HCT116 (cell line): ENCODE measurements at regions not wholly inside any gene's neighbourhood (a gene's known extent, or its start where the extent isn't known, plus 50 kb on each side); places are given as distances from the start of the nearest gene placed in this dataset.

Source experiments
- ATAC-seq: fragments of 200-7000 bp; cut with Tn5 transposase; 2 replicates; pipeline ENCODE4 v1.9.1; 2020; ENCODE audit warnings: mild to moderate bottlenecking, moderate library complexity
- BruUV-seq: library from RNA; stranded (reverse); fragments of 400-500 nt; replicated peaks from 2 replicates; lab custom pipeline; 2021; lab: Mats Ljungman, UMichigan
- CTCF ChIA-PET: fragments of 300-600 bp; sonication (Branson Sonifier 250); formaldehyde crosslinking; loops from one replicate; lab custom pipeline; 2021; ENCODE audit warnings: antibody characterized with exemption; lab: Charles Lee
- POLR2A ChIA-PET: fragments of 300-600, 350-600 bp; sonication (Branson Sonifier 250); formaldehyde crosslinking; loops from one replicate; lab custom pipeline; 2021; ENCODE audit warnings: antibody characterized with exemption; lab: Charles Lee
- RAD21 ChIA-PET, 2 experiments: fragments of 300-600 bp; sonication (Branson Sonifier 250); formaldehyde crosslinking; loops; one replicate each; lab custom pipeline; 2023; ENCODE audit warnings: low total read pairs in 2 of 2; ENCODE audit not compliant: uncharacterized antibody in 2 of 2, unreplicated experiment in 2 of 2, low non-redundant PET in 1 of 2; lab: Charles Lee
- DNase-seq: peaks from one replicate; pipeline ENCODE4 v3.0.0-alpha.2; 2010; ENCODE audit warnings: low read depth, low spot score
- H2AFZ ChIP-seq: fragments of 200-600 bp; shearing (Covaris generic), sonication (generic); 2 replicates; pipeline ENCODE4 v1.6.1; 2017; ENCODE audit warnings: low read depth, mixed run types, mixed read lengths, antibody characterized with exemption, low read length; ENCODE audit not compliant: poor library complexity, severe bottlenecking
- H3K27ac ChIP-seq: 2 replicates; pipeline ENCODE4 v1.5.1; 2012; ENCODE audit warnings: low read depth, low read length
- H3K27me3 ChIP-seq: fragments of 200-600 bp; sonication (generic); 2 replicates; pipeline ENCODE4 v1.6.1; 2016; ENCODE audit warnings: mixed run types, low read length, mixed read lengths; ENCODE audit not compliant: insufficient read depth
- H3K36me3 ChIP-seq, 2 experiments: fragments of 200-500 bp in 1 of 2; fragments of 200-600 bp in 1 of 2; sonication (Bioruptor generic) in 1 of 2; sonication (generic) in 1 of 2; 2 replicates each; pipeline versions ENCODE4 v1.5.1 to v1.6.1; 2014 to 2016; ENCODE audit warnings: low read length in 2 of 2, inconsistent platforms in 1 of 2, mixed read lengths in 1 of 2, mixed run types in 1 of 2; ENCODE audit not compliant: insufficient read depth in 2 of 2, control insufficient read depth in 1 of 2
- H3K4me1 ChIP-seq, 2 experiments: fragments of 200-600 bp in 1 of 2; sonication (generic) in 1 of 2; 2 replicates each; pipeline versions ENCODE4 v1.5.1 to v1.6.1; 2012 to 2017; ENCODE audit warnings: low read length in 2 of 2, inconsistent platforms in 1 of 2, mild to moderate bottlenecking in 1 of 2, mixed read lengths in 1 of 2, mixed run types in 1 of 2, moderate library complexity in 1 of 2; ENCODE audit not compliant: insufficient read depth in 2 of 2, control insufficient read depth in 1 of 2
- H3K4me2 ChIP-seq: fragments of 200-600 bp; sonication (generic); 2 replicates; pipeline ENCODE4 v1.6.1; 2017; ENCODE audit warnings: mixed run types, low read length, mixed read lengths
- H3K4me3 ChIP-seq, 2 experiments: fragments of 200-600 bp in 1 of 2; sonication (generic) in 1 of 2; replicated peaks in 1 of 2; 2 replicates each; pipeline ENCODE4 v1.5.1; 2011 to 2016; ENCODE audit warnings: low read length in 2 of 2, control low read depth in 1 of 2, low read depth in 1 of 2, mild to moderate bottlenecking in 1 of 2, mixed read lengths in 1 of 2, mixed run types in 1 of 2
- H3K79me2 ChIP-seq: fragments of 200-600 bp; sonication (generic); 2 replicates; pipeline ENCODE4 v1.6.1; 2017; ENCODE audit warnings: mild to moderate bottlenecking, mixed run types, low read length, moderate library complexity, mixed read lengths; ENCODE audit not compliant: insufficient read depth
- H3K9ac ChIP-seq: fragments of 200-600 bp; sonication (generic); 2 replicates; pipeline ENCODE4 v1.6.1; 2016; ENCODE audit warnings: low read length, mixed read lengths
- H3K9me2 ChIP-seq: fragments of 200-600 bp; sonication (generic), shearing (Covaris generic); 2 replicates; pipeline ENCODE4 v1.6.1; 2017; ENCODE audit warnings: mixed run types, mild to moderate bottlenecking, moderate library complexity; ENCODE audit not compliant: insufficient read depth
- H3K9me3 ChIP-seq, 2 experiments: fragments of 200-500 bp in 1 of 2; fragments of 200-600 bp in 1 of 2; sonication (Bioruptor generic) in 1 of 2; sonication (generic) in 1 of 2; 2 replicates each; pipeline ENCODE4 v1.6.1; 2014 to 2017; ENCODE audit warnings: low read length in 2 of 2, mixed read lengths in 2 of 2, inconsistent platforms in 1 of 2, low read depth in 1 of 2, mild to moderate bottlenecking in 1 of 2, mixed run types in 1 of 2, moderate library complexity in 1 of 2; ENCODE audit not compliant: control insufficient read depth in 1 of 2, insufficient read depth in 1 of 2
- H4K20me1 ChIP-seq: fragments of 200-600 bp; sonication (generic), shearing (Covaris generic); 2 replicates; pipeline ENCODE4 v1.6.1; 2017; ENCODE audit warnings: mixed run types, mild to moderate bottlenecking, moderate library complexity; ENCODE audit not compliant: insufficient read depth
- ATF3 ChIP-seq: IDR thresholded peaks from 2 replicates; pipeline ENCODE4 v1.6.1; 2012
- CEBPB ChIP-seq: IDR thresholded peaks from 2 replicates; pipeline ENCODE4 v1.6.1; 2012; ENCODE audit warnings: low read depth
- CTCF ChIP-seq, 3 experiments: fragments of 200-600 bp in 1 of 3; sonication (generic) in 1 of 3; IDR thresholded peaks in 2 of 3; conservative IDR thresholded peaks in 1 of 3; 2 replicates each; pipeline ENCODE4 v1.5.1; 2012 to 2017; ENCODE audit warnings: low read depth in 2 of 3, low read length in 2 of 3, antibody characterized with exemption in 1 of 3, borderline replicate concordance in 1 of 3, control low read depth in 1 of 3, mild to moderate bottlenecking in 1 of 3, mixed read lengths in 1 of 3, mixed run types in 1 of 3, moderate library complexity in 1 of 3; ENCODE audit not compliant: insufficient read depth in 1 of 3
- EGR1 ChIP-seq: IDR thresholded peaks from 2 replicates; pipeline ENCODE4 v1.6.1; 2012; ENCODE audit warnings: low read depth
- EZH2 ChIP-seq: fragments of 200-600 bp; sonication (generic); IDR thresholded peaks from 2 replicates; pipeline ENCODE4 v1.6.1; 2017; ENCODE audit warnings: antibody characterized with exemption, mixed run types
- FOSL1 ChIP-seq: IDR thresholded peaks from 2 replicates; pipeline ENCODE4 v1.6.1; 2012; ENCODE audit warnings: low read depth
- JUND ChIP-seq: IDR thresholded peaks from 2 replicates; pipeline ENCODE4 v1.6.1; 2012
- MAX ChIP-seq: IDR thresholded peaks from 2 replicates; pipeline ENCODE4 v1.6.1; 2012
- POLR2A ChIP-seq: IDR thresholded peaks from 2 replicates; pipeline ENCODE4 v1.7.0; 2011; ENCODE audit warnings: borderline replicate concordance; ENCODE audit not compliant: insufficient read depth, insufficient read length; ENCODE audit errors: extremely low read depth
- POLR2AphosphoS5 ChIP-seq: IDR thresholded peaks from 2 replicates; pipeline ENCODE4 v1.6.1; 2011; ENCODE audit warnings: mild to moderate bottlenecking, low read depth, low read length, moderate library complexity
- RAD21 ChIP-seq: IDR thresholded peaks from 2 replicates; pipeline ENCODE4 v1.6.1; 2012; ENCODE audit warnings: low read depth, mild to moderate bottlenecking
- SIN3A ChIP-seq: IDR thresholded peaks from 2 replicates; pipeline ENCODE4 v1.6.1; 2012; ENCODE audit warnings: low read depth
- TCF7L2 ChIP-seq: IDR thresholded peaks from 2 replicates; pipeline ENCODE4 v1.7.0; 2011; ENCODE audit warnings: borderline replicate concordance, inconsistent platforms; ENCODE audit not compliant: insufficient read depth, insufficient read length; ENCODE audit errors: extremely low read depth
- YY1 ChIP-seq: IDR thresholded peaks from 2 replicates; pipeline ENCODE4 v1.6.1; 2011; ENCODE audit warnings: low read length, low read depth, moderate library complexity, mild to moderate bottlenecking; ENCODE audit not compliant: insufficient replicate concordance; ENCODE audit errors: extremely low read depth
- ZBTB33 ChIP-seq: IDR thresholded peaks from 2 replicates; pipeline ENCODE4 v1.6.1; 2011; ENCODE audit warnings: mild to moderate bottlenecking, low read length, moderate library complexity; ENCODE audit not compliant: insufficient replicate concordance; ENCODE audit errors: extremely low read depth
- ZFX ChIP-seq: fragments of 450-650 bp; IDR thresholded peaks from 2 replicates; pipeline ENCODE4 v1.6.1; 2017
- ZNF274 ChIP-seq: fragments of 200-500 bp; sonication (Bioruptor generic); IDR thresholded peaks from 2 replicates; pipeline ENCODE4 v1.6.1; 2014; ENCODE audit warnings: mild to moderate bottlenecking, low read depth, low read length, inconsistent platforms
- intact Hi-C: fragments of 100-400 bp; cut with micrococcal nuclease; formaldehyde crosslinking; loops from 2 replicates; pipeline ENCODE4 v1.10.0; 2022

- TF ChIP-seq EZH2 (no peak), JUND (no peak), SIN3A (no peak), MAX (no peak), CTCF (IDR thresholded peaks at IDR 0.05 in 2 of 3, conservative IDR thresholded peaks at IDR 0.05 in 1 of 3; ENCODE audit: borderline replicate concordance in 1 of 3, insufficient read depth in 1 of 3, low read depth in 2 of 3, low read length in 2 of 3) (no peak), RAD21 (no peak), ZFX (no peak)
Observed at GRCh38 chr16:54430491-54431030, 144.0 kb upstream of the IRX3 start (continued).

- H2AFZ ChIP-seq = no peak overlapping the region
- no peaks in the 10 kb centered on the region for H4K20me1 ChIP-seq
- no peaks in the 10 kb centered on the region for H3K79me2 ChIP-seq
- H3K4me3 ChIP-seq = no peak overlapping the region
- no peaks in the 10 kb centered on the region for H3K9me2 ChIP-seq
- H3K27ac ChIP-seq = no peak overlapping the region
- no peaks in the 10 kb centered on the region for H3K9me3 ChIP-seq
- H3K27me3 ChIP-seq = peaks cover 44% of the 10 kb centered on the region
- no peak for TF ChIP-seq CEBPB
- no peak for TF ChIP-seq JUND
- no peak for TF ChIP-seq CTCF (IDR thresholded peaks at IDR 0.05 in 2 of 3, conservative IDR thresholded peaks at IDR 0.05 in 1 of 3; ENCODE audit: borderline replicate concordance in 1 of 3, insufficient read depth in 1 of 3, low read depth in 2 of 3, low read length in 2 of 3)
- TF ChIP-seq EGR1 = no peak
- no peak for TF ChIP-seq RAD21
- no peak for TF ChIP-seq POLR2A
- no peak for TF ChIP-seq ATF3
- no peak for TF ChIP-seq POLR2AphosphoS5
- no peak for TF ChIP-seq TCF7L2
- TF ChIP-seq FOSL1 = no peak
- TF ChIP-seq ZBTB33 = no peak
- no peak for TF ChIP-seq ZNF274
- no peak for TF ChIP-seq YY1
- ChIA-PET CTCF (no interaction called here), POLR2A (no interaction called here), RAD21 (no interaction called here)
- no TSS peak for BruUV-seq
- DNase-seq (no peak), ATAC-seq (no peak)
- H3K4me1 ChIP-seq = peaks cover under 1 to 5% of the 10 kb centered on the region in 2 experiments; a peak in 3 of 4 replicates
- intact Hi-C loops = no loop called here
- no peak overlapping the region for H3K9ac ChIP-seq
- H3K36me3 ChIP-seq = no peaks in the 10 kb centered on the region
- H3K4me2 ChIP-seq = no peak overlapping the region
Observed at GRCh38 chr16:54429029-54429428, 142.4 kb upstream of the IRX3 start.
